RWPE2 (cell line): ENCODE measurements at regions not wholly inside any gene's neighbourhood (a gene's known extent, or its start where the extent isn't known, plus 50 kb on each side); places are given as distances from the start of the nearest gene placed in this dataset.

Experiments used
- ATAC-seq: fragments of 200-7000 bp; cut with Tn5 transposase; 3 replicates; pipeline ENCODE4 v1.9.1; 2021; ENCODE audit warnings: low read depth
- DNase-seq: peaks from one replicate; pipeline ENCODE4 v3.0.0-alpha.2; 2020; ENCODE audit warnings: low spot score
- H3K27ac ChIP-seq: fragments of 450-650 bp; 2 replicates; pipeline ENCODE4 v1.5.1; 2017; ENCODE audit warnings: mild to moderate bottlenecking; ENCODE audit not compliant: poor library complexity, severe bottlenecking
- H3K27me3 ChIP-seq: fragments of 250-450 bp; sonication (Bioruptor Pico); 2 replicates; pipeline ENCODE4 v1.5.1; 2021; ENCODE audit warnings: mild to moderate bottlenecking, moderate library complexity; ENCODE audit not compliant: insufficient read depth, poor library complexity, severe bottlenecking
- H3K36me3 ChIP-seq: fragments of 250-450 bp; sonication (Bioruptor Pico); 2 replicates; pipeline ENCODE4 v1.5.1; 2020; ENCODE audit warnings: low read depth, mild to moderate bottlenecking, moderate library complexity
- H3K4me1 ChIP-seq: fragments of 250-450 bp; sonication (Bioruptor Pico); 2 replicates; pipeline ENCODE4 v1.5.1; 2021; ENCODE audit warnings: mild to moderate bottlenecking, moderate library complexity; ENCODE audit not compliant: insufficient read depth, poor library complexity, severe bottlenecking
- H3K4me3 ChIP-seq: fragments of 250-450 bp; sonication (Bioruptor Pico); 2 replicates; pipeline ENCODE4 v1.5.1; 2021; ENCODE audit warnings: mild to moderate bottlenecking, moderate library complexity; ENCODE audit not compliant: severe bottlenecking
- H3K9me3 ChIP-seq: fragments of 250-450 bp; sonication (Bioruptor Pico); 2 replicates; pipeline ENCODE4 v1.5.1; 2021; ENCODE audit warnings: mild to moderate bottlenecking, moderate library complexity; ENCODE audit not compliant: severe bottlenecking
- TF ChIP-seq, protein P1 (sequence below): fragments of 450-650 bp; IDR thresholded peaks from one replicate; pipeline ENCODE4 v1.5.1; 2017; ENCODE audit warnings: mild to moderate bottlenecking, moderate library complexity; ENCODE audit not compliant: poor library complexity, severe bottlenecking

DNA sequence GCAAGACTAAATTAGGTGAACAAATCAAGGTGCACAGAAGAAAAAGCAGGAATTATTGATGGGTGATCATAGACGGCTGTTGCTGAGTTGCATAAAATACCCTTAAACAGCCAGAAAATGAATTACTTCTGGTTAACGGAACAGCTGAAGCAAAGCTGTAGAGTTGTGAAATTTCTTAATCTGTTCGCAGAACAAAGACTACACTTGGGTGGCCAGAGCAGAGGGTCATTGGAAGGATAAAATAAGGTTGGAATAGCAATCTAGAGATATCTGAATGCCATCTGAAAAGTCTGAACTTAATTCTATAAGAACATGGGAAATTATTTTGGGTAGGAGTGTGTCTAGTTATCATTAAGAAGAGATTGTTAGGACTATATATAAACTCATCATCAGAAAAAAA, 339.1 kb upstream of the RSPO3 start:
- peaks cover 16% of the 10 kb centered on the region for H3K27me3 ChIP-seq
- H3K9me3 ChIP-seq: no peaks in the 10 kb centered on the region
- H3K36me3 ChIP-seq: no peaks in the 10 kb centered on the region
- no peak overlapping the region for H3K4me3 ChIP-seq
- TF ChIP-seq, protein P1, sequence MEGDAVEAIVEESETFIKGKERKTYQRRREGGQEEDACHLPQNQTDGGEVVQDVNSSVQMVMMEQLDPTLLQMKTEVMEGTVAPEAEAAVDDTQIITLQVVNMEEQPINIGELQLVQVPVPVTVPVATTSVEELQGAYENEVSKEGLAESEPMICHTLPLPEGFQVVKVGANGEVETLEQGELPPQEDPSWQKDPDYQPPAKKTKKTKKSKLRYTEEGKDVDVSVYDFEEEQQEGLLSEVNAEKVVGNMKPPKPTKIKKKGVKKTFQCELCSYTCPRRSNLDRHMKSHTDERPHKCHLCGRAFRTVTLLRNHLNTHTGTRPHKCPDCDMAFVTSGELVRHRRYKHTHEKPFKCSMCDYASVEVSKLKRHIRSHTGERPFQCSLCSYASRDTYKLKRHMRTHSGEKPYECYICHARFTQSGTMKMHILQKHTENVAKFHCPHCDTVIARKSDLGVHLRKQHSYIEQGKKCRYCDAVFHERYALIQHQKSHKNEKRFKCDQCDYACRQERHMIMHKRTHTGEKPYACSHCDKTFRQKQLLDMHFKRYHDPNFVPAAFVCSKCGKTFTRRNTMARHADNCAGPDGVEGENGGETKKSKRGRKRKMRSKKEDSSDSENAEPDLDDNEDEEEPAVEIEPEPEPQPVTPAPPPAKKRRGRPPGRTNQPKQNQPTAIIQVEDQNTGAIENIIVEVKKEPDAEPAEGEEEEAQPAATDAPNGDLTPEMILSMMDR: no peak
- H3K27ac ChIP-seq: no peak overlapping the region
- DNase-seq (no peak), ATAC-seq (no peak)
- H3K4me1 ChIP-seq: no peaks in the 10 kb centered on the region

DNA sequence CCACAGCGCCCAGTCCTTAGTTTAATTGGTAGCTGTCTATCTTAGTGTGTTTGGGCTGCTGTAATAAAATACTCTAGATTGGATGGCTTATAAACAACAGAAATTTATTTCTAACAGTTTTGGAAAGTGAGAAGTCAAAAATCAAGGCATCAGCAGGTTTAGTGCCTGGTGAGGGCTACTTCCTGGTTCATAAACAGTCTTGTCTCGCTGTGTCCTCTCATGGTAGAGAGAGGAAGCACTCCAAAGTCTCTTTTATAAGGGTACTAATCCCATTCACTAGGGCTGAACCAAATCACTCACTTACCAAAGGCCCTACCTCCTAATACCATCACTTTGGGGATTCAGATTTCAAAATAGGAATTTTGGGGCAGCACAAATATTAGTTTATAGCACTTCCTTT, 336.9 kb upstream of the RSPO3 start:
- no peak overlapping the region for H3K27ac ChIP-seq
- no peak overlapping the region for H3K4me3 ChIP-seq
- H3K4me1 ChIP-seq: no peaks in the 10 kb centered on the region
- no peaks in the 10 kb centered on the region for H3K36me3 ChIP-seq
- TF ChIP-seq, protein P1: no peak
- H3K27me3 ChIP-seq: peaks cover 10% of the 10 kb centered on the region
- H3K9me3 ChIP-seq: no peaks in the 10 kb centered on the region
- DNase-seq: no peak
- no peak for ATAC-seq

DNA sequence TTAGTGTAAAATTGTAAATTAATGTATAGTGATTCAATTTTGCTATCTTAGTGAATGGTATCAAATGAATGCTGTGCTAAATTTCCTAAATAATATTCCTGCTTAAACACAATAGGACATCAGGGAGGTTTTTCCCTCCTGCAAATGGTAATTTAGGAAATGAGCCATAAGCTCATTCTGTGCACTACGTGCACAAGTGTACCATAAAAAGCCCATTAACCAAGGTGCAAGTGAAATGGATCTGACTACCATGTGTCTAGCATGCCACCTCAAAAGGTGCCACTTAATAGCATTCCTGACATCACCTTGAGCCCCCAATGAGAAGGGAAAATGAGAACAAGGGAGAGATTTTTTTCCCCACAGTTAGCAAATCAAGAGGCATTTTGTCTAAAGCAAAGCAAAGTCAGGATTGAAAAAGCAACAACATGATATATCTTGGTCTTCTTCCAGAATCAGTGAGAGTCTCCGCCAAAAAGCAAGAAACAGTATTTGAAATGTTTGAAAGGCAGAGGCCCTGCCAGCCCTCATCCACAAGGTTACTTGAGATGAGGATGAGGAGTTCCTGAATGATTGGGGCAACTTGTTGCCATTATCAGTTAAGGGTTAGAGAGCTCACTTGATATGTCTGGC, 334.2 kb upstream of the RSPO3 start:
- TF ChIP-seq, protein P1: no peak
- H3K4me3 ChIP-seq: no peak overlapping the region
- no peaks in the 10 kb centered on the region for H3K27me3 ChIP-seq
- ATAC-seq: no peak
- no peaks in the 10 kb centered on the region for H3K4me1 ChIP-seq
- no peaks in the 10 kb centered on the region for H3K9me3 ChIP-seq
- no peaks in the 10 kb centered on the region for H3K36me3 ChIP-seq
- H3K27ac ChIP-seq: no peak overlapping the region
- no peak for DNase-seq

DNA sequence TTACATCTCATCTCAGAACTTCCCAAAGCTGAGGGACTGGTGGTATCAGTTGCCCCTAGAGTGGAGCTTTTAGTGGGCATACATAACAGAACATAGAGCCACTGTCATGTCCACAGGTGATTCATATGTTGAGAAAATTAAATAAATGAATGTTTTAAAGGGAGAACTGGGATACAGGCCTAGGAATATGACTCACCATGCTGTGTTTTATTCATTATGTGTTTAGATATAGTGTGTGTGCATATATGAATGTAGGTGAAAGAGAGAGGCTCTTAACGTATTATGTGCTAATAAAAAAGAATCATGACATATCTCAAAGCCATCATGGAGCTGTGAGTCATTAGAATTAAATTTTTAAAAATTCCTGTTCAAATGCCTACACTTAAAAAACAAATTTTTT, 332.2 kb upstream of the RSPO3 start:
- ATAC-seq: peak; percentile 17; the same call in 1 of the 3 replicates
- Histone ChIP-seq H3K4me3 (no peak overlapping the region), H3K9me3 (no peaks in the 10 kb centered on the region)

DNA sequence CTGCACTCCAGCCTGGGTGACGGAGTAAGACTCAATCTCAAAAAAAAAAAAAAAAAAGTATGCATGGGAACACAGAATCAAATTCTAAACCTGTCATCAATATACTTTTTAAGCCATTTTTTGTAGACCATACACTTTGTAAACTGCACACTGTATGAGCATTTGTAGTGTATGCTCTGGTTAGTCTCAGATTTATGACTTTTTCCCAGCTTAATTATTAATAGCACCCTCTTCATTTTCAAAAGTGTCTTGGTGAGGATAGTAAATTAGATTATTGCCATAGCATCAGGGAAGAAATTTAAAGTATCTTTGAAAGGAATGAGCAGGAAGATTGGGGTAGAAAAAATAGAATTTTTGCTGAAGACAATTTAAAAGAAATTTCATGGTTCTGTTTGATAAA, 330.8 kb upstream of the RSPO3 start:
- no peaks in the 10 kb centered on the region for H3K36me3 ChIP-seq
- no peaks in the 10 kb centered on the region for H3K9me3 ChIP-seq
- H3K27ac ChIP-seq: no peak overlapping the region
- no peaks in the 10 kb centered on the region for H3K27me3 ChIP-seq
- TF ChIP-seq, protein P1: no peak
- no peak overlapping the region for H3K4me3 ChIP-seq
- ATAC-seq (no peak), DNase-seq (no peak)
- H3K4me1 ChIP-seq: no peaks in the 10 kb centered on the region

More for the DNA sequence above, 332.2 kb upstream of the RSPO3 start:
- Histone ChIP-seq H3K27ac (no peak overlapping the region), H3K4me1 (no peaks in the 10 kb centered on the region), H3K36me3 (no peaks in the 10 kb centered on the region), H3K27me3 (no peaks in the 10 kb centered on the region)
- DNase-seq: no peak
- TF ChIP-seq, protein P1: no peak
